ENCODE measurements at regions not wholly inside any gene's neighbourhood (a gene's known extent, or its start where the extent isn't known, plus 50 kb on each side); places are given as distances from the start of the nearest gene placed in this dataset.

GRCh38 chr16:85511938-85512807 lies 100.9 kb upstream of the GSE1 start:
- TF ChIP-seq, protein P1, sequence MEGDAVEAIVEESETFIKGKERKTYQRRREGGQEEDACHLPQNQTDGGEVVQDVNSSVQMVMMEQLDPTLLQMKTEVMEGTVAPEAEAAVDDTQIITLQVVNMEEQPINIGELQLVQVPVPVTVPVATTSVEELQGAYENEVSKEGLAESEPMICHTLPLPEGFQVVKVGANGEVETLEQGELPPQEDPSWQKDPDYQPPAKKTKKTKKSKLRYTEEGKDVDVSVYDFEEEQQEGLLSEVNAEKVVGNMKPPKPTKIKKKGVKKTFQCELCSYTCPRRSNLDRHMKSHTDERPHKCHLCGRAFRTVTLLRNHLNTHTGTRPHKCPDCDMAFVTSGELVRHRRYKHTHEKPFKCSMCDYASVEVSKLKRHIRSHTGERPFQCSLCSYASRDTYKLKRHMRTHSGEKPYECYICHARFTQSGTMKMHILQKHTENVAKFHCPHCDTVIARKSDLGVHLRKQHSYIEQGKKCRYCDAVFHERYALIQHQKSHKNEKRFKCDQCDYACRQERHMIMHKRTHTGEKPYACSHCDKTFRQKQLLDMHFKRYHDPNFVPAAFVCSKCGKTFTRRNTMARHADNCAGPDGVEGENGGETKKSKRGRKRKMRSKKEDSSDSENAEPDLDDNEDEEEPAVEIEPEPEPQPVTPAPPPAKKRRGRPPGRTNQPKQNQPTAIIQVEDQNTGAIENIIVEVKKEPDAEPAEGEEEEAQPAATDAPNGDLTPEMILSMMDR (IDR thresholded peaks at IDR 0.05): no peak
- no peak for TF ChIP-seq POLR2A (IDR thresholded peaks at IDR 0.05)
